HFF-Myc (cell line): ENCODE measurements at regions not wholly inside any gene's neighbourhood (a gene's known extent, or its start where the extent isn't known, plus 50 kb on each side); places are given as distances from the start of the nearest gene placed in this dataset.

Source experiments
- DNase-seq: peaks from one replicate; pipeline ENCODE4 v3.0.0-alpha.2; 2011; ENCODE audit warnings: low read depth; ENCODE audit errors: extremely low read depth
- H3K4me3 ChIP-seq: replicated peaks from 2 replicates; pipeline ENCODE4 v1.5.1; 2011; ENCODE audit warnings: low read depth, mild to moderate bottlenecking, control low read depth, low read length
- TF ChIP-seq, protein P1 (sequence below): IDR thresholded peaks from 2 replicates; pipeline ENCODE4 v1.5.1; 2012; ENCODE audit warnings: mild to moderate bottlenecking, low read depth, low read length, control low read depth; ENCODE audit errors: missing control alignments

DNA sequence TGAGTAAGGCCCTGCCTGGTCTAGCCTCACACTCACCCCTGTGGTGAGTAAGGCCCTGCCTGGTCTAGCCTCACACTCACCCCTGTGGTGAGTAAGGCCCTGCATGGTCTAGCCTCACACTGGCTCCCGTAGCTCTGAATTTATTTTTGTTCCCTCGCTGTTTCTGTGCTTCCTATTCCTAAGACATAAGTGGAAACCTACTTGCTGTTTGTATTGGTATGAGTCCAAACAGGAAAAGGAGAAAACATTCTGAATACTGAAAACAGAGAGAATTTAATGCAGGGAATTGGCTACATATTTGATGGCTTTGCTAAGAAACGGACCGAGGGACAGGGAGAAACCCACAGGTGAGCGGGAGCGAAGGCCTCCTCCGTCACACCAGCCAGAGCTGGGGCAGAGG lies 267.8 kb downstream of the FOXL1 start:
- TF ChIP-seq, protein P1, sequence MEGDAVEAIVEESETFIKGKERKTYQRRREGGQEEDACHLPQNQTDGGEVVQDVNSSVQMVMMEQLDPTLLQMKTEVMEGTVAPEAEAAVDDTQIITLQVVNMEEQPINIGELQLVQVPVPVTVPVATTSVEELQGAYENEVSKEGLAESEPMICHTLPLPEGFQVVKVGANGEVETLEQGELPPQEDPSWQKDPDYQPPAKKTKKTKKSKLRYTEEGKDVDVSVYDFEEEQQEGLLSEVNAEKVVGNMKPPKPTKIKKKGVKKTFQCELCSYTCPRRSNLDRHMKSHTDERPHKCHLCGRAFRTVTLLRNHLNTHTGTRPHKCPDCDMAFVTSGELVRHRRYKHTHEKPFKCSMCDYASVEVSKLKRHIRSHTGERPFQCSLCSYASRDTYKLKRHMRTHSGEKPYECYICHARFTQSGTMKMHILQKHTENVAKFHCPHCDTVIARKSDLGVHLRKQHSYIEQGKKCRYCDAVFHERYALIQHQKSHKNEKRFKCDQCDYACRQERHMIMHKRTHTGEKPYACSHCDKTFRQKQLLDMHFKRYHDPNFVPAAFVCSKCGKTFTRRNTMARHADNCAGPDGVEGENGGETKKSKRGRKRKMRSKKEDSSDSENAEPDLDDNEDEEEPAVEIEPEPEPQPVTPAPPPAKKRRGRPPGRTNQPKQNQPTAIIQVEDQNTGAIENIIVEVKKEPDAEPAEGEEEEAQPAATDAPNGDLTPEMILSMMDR: no peak
- no peak overlapping the region for H3K4me3 ChIP-seq
- DNase-seq: no peak

DNA sequence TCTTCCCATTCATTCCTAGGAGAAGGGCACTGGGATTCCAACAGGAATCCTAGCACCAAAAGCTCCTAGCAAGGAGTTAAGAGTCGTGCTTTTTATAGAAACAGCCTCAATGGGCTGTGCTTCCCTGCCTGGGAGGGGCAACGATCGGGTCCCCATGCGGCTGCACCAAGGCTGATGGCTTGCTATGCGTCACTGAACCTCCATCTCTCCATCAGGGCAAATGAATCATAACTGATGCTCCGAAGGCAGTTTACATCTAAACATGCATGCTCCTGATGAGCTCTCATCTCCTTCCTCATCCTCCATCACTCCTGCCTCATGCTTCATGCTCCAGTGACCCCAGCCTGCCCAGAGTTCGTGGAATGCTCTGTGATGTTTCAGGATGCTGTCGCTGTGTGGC lies 270.5 kb downstream of the FOXL1 start:
- DNase-seq: no peak
- TF ChIP-seq, protein P1: no peak
- no peak overlapping the region for H3K4me3 ChIP-seq

DNA sequence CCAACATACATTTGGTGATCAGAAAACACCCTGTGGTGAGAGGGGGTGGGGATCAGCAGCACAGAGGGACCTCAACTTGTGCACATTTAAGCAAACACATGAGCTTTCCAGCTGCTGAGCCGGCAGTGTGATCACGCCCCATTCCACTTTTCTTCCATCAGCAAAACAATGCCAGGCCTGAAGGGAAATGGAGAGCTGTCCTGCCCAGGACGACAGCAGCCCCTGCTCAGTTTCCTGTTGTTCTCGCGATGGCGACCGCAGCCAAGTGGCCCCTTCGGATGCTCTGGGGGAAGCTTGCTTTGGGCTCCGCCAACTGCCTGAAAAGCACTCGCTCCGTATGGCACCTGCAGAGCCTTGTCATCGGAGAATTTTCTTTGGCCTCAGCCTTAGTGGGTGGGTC lies 272.3 kb downstream of the FOXL1 start:
- TF ChIP-seq, protein P1: no peak
- H3K4me3 ChIP-seq: no peak overlapping the region
- DNase-seq: no peak

DNA sequence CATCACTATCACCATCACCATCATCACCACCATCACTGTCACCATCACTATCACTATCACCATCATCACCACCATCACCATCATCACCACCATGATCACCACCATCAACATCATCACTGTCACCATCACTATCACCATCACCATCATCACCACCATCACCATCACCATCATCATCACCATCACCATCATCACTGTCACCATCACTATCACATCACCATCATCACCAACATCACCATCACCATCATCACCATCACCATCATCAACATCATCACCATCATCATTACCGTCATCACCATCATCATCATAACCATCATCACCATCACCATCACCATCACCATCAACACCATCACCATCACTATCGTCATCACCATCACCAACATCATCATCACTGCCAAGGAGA lies 273.8 kb downstream of the FOXL1 start:
- no peak for DNase-seq
- TF ChIP-seq, protein P1: no peak
- H3K4me3 ChIP-seq: no peak overlapping the region

DNA sequence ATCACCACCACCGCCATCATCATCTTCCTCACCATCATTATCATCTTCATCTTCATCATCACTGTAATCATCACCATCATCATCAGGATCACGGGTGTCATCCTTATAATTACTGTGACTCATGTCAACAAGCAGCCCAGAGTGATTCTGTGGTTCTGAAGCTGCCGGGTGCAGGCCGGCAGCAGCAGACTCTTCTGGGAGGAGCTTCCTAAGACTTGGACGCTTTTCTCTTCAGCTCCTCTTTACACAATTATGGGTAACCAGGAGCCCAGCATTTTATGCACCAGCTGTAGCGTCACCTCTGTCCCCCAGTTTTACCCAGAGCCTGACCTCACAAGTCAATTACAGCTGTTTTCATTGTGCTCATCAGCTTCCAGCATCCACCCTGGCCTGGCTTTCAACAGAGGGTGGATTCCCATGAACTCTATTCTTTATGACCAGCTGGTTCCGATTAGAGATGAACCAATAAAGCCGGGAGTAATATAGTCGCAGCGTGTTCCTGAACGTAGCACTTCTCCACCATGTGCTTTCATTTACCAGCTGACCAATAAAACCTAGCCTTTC lies 275.8 kb downstream of the FOXL1 start:
- TF ChIP-seq, protein P1: no peak
- no peak overlapping the region for H3K4me3 ChIP-seq
- DNase-seq: peak; percentile 98

DNA sequence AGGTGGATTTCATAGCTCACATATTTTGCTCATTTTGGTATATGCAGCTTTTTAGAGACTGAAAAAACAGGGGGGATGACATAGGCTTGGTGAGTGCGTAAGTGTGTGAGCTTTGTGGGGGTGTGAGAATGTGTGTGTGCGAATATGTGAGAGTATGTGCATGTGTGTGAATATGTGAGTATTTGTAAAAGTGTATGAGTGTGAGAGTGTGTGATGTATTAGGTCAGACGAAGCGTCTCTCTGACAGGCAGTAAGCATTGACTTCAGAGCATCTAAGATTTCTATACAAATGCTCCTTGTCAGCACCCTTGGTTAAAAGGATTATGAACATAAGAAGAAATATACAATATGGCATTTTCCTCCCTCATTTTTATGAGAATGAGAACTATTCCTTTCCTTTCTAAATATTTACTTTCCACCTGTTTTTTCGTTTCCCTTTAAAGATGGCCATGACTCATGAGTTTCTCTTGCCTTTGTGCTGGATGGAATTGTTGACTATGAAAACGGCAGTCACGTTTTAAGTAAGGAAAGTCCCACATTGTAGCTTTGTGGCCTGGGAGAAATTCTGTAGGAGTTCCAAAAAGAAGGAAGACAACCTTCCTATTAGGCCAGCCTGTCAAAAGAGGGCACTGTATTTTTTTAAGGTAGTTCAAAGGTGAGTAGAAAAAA lies 276.4 kb downstream of the FOXL1 start:
- DNase-seq: peak; percentile 26
- TF ChIP-seq, protein P1: no peak
- no peak overlapping the region for H3K4me3 ChIP-seq
